B cell (primary cell): ENCODE measurements at regions not wholly inside any gene's neighbourhood (a gene's known extent, or its start where the extent isn't known, plus 50 kb on each side); places are given as distances from the start of the nearest gene placed in this dataset.

Experiments used
- EZH2 ChIP-seq: IDR thresholded peaks from 2 replicates; pipeline ENCODE4 v1.6.1; 2012; ENCODE audit warnings: borderline replicate concordance, low read depth, mild to moderate bottlenecking, moderate library complexity, low read length; ENCODE audit not compliant: insufficient read depth, poor library complexity, severe bottlenecking
- TF ChIP-seq, protein P1 (sequence below): fragments of 200-600 bp; IDR thresholded peaks from one replicate; pipeline ENCODE4 v1.8.0; 2022; ENCODE audit warnings: antibody characterized with exemption, mild to moderate bottlenecking

GRCh38 chr17:14904386-14904785 lies 360.7 kb downstream of the PMP22 start:
- TF ChIP-seq, protein P1, sequence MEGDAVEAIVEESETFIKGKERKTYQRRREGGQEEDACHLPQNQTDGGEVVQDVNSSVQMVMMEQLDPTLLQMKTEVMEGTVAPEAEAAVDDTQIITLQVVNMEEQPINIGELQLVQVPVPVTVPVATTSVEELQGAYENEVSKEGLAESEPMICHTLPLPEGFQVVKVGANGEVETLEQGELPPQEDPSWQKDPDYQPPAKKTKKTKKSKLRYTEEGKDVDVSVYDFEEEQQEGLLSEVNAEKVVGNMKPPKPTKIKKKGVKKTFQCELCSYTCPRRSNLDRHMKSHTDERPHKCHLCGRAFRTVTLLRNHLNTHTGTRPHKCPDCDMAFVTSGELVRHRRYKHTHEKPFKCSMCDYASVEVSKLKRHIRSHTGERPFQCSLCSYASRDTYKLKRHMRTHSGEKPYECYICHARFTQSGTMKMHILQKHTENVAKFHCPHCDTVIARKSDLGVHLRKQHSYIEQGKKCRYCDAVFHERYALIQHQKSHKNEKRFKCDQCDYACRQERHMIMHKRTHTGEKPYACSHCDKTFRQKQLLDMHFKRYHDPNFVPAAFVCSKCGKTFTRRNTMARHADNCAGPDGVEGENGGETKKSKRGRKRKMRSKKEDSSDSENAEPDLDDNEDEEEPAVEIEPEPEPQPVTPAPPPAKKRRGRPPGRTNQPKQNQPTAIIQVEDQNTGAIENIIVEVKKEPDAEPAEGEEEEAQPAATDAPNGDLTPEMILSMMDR = no peak
- no peak for TF ChIP-seq EZH2
